HepG2 (cell line): ENCODE measurements at regions not wholly inside any gene's neighbourhood (a gene's known extent, or its start where the extent isn't known, plus 50 kb on each side); places are given as distances from the start of the nearest gene placed in this dataset.

Experiments used
- AHDC1 ChIP-seq: sonication (generic); formaldehyde crosslinking; IDR thresholded peaks from 2 replicates; pipeline ENCODE4 v1.5.1; 2020; ENCODE audit warnings: mild to moderate bottlenecking, missing genetic modification reagents, borderline replicate concordance
- HMG20B ChIP-seq: conservative IDR thresholded peaks from 2 replicates; pipeline ENCODE4 v1.6.1; 2016; ENCODE audit warnings: missing genetic modification reagents, missing compliant biosample characterization
- IKZF1 ChIP-seq: fragments of 450-650 bp; IDR thresholded peaks from 2 replicates; pipeline ENCODE4 v1.7.1; 2016
- MYPOP ChIP-seq: sonication (generic); formaldehyde crosslinking; IDR thresholded peaks from 2 replicates; pipeline ENCODE4 v1.8.1; 2023; ENCODE audit warnings: mild to moderate bottlenecking, moderate library complexity, missing genetic modification reagents
- SNAPC4 ChIP-seq: sonication (generic); formaldehyde crosslinking; IDR thresholded peaks from 2 replicates; pipeline ENCODE4 v1.4.0; 2020; ENCODE audit warnings: mild to moderate bottlenecking, missing genetic modification reagents
- ZNF780A ChIP-seq: sonication (generic); formaldehyde crosslinking; IDR thresholded peaks from 2 replicates; pipeline ENCODE4 v1.8.0; 2022; ENCODE audit warnings: mild to moderate bottlenecking, missing genetic modification reagents, moderate library complexity
- ZSCAN31 ChIP-seq: sonication (generic); formaldehyde crosslinking; IDR thresholded peaks from 2 replicates; pipeline ENCODE4 v1.5.0; 2020; ENCODE audit warnings: low read depth, mild to moderate bottlenecking, missing genetic modification reagents

GRCh38 chr13:76245920-76246319, 609.8 kb downstream of the LMO7 start (continued):
- TF ChIP-seq SNAPC4 (CRISPR knock-in tag) (no peak), AHDC1 (no peak), ZSCAN31 (CRISPR knock-in tag) (no peak), HMG20B (CRISPR knock-in tag) (no peak), ZNF780A (no peak), MYPOP (CRISPR knock-in tag) (no peak), IKZF1 (no peak)
- TF ChIP-seq, all 625 proteins: peak for 0
